Stomach (tissue), 4 donors: ENCODE measurements at regions not wholly inside any gene's neighbourhood (a gene's known extent, or its start where the extent isn't known, plus 50 kb on each side); places are given as distances from the start of the nearest gene placed in this dataset.
"Not testable (repeated sequence)": the region's sequence is repeated elsewhere in the genome, so short reads cannot be mapped to it uniquely, and the experiment has no call there.

Experiments
- POLR2A ChIP-seq, 4 donors: fragments of 450-650 bp; IDR thresholded peaks; one replicate each; pipeline ENCODE4 v1.6.1; 2016; ENCODE audit warnings: antibody characterized with exemption in 4 of 4, control low read depth in 2 of 4, mild to moderate bottlenecking in 1 of 4, moderate library complexity in 1 of 4
- TF ChIP-seq, protein P1 (sequence below), 7 experiments: fragments of 450-650 bp in 4 of 7; fragments of 200-600 bp in 3 of 7; sonication (generic) in 3 of 7; IDR thresholded peaks; one replicate each; pipeline ENCODE4 v1.5.1; 2016 to 2019; ENCODE audit warnings: antibody characterized with exemption in 7 of 7, control low read depth in 2 of 7, mild to moderate bottlenecking in 1 of 7

DNA sequence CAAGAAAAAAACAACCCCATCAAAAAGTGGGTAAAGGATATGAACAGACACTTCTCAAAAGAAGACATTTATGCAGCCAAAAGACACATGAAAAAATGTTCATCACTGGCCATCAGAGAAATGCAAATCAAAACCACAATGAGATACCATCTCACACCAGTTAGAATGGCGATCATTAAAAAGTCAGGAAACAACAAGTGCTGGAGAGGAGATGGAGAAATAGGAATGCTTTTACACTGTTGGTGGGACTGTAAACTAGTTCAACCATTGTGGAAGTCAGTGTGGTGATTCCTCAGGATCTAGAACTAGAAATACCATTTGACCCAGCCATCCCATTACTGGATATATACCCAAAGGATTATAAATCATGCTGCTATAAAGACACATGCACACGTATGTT is 467.2 kb upstream of the RUNX1 start:
- TF ChIP-seq POLR2A (IDR thresholded peaks at IDR 0.05), result not testable (repeated sequence)
- TF ChIP-seq, protein P1, sequence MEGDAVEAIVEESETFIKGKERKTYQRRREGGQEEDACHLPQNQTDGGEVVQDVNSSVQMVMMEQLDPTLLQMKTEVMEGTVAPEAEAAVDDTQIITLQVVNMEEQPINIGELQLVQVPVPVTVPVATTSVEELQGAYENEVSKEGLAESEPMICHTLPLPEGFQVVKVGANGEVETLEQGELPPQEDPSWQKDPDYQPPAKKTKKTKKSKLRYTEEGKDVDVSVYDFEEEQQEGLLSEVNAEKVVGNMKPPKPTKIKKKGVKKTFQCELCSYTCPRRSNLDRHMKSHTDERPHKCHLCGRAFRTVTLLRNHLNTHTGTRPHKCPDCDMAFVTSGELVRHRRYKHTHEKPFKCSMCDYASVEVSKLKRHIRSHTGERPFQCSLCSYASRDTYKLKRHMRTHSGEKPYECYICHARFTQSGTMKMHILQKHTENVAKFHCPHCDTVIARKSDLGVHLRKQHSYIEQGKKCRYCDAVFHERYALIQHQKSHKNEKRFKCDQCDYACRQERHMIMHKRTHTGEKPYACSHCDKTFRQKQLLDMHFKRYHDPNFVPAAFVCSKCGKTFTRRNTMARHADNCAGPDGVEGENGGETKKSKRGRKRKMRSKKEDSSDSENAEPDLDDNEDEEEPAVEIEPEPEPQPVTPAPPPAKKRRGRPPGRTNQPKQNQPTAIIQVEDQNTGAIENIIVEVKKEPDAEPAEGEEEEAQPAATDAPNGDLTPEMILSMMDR (IDR thresholded peaks at IDR 0.05), result not testable (repeated sequence)
